ENCODE measurements at regions not wholly inside any gene's neighbourhood (a gene's known extent, or its start where the extent isn't known, plus 50 kb on each side); places are given as distances from the start of the nearest gene placed in this dataset.

DNA sequence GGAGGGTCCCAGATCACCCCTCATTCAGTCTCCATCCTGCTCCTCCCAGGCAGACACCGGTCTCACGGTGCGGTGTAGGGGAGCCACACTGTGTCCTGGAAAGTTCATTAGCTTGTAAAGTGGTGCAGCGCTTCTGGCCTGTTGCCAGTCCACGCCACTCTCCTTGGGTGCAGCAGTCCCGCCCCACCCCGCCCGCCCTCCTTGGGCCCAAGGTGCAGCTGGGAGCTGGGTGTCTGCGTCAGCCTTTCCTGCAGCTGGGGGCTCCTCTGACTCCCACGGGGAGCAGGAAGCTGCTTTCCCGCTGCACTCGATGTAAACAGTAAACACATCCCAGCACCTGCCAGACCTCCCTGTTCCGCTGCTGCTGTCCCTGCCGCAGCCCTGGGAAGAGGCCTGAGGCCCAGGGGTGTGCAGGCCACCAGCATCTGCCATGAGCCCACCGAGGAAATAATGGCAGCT lies 53.8 kb upstream of the ASB18 start:
- DNase-seq (ENCODE audit: low spot score): no peak

DNA sequence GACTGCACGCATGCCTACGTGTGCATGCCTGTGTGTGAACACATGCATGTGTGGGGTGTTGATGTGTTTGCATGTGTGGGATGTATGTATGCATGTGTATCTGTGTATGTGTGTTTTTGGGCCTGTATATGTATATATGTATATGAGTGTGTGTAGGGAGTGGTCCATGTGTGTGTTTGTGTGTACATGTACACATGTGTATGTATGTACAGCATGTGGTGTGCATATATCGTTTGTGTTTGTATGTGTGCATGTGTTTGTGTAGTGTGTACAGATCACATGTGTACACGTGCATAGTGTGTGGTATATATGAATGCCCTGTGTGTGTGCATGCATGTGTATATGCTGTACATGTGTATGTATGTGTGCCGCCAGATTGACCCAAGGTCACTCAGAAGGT lies 54.2 kb upstream of the ASB18 start:
- DNase-seq (ENCODE audit: low spot score): no peak

DNA sequence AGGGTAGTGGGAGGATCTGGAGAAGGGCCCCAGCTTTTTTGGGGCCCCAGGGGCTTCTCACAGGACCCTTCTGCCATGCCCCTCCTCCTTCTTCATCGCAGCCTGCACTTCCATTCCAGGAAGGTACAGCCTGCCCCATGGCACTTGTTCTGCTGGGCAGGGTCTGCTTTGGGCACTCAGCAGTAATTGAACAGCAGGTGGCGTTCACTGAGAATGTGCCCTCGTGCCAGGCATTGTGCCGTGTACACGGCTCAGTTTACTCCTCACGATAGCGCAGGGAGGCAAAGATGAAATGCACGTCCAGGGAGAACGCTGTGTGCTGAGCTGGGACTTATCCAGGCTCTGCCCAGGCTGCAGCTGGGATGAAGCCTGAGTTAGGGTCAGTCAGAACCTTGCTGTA lies 54.8 kb upstream of the ASB18 start:
- no peak for DNase-seq (ENCODE audit: low spot score)

DNA sequence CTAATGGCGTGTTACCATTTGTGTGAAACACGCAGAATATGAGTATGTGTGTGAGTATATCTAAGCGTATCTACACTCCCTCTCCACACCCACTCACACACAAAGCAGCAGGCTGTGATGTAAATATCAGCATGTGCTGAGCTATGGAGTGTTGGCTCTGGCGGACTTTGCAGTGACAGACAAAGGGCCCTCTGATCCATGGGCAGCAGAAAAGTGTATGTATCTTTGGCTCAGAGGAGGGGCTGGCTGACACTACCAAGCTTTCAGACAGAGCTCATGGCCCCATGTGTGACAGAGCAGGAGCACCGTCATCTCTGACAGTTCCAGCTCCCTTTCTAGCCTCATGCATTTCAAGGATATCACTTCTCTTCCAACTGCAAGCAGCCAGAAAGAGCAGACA lies 57.2 kb upstream of the ASB18 start:
- no peak for DNase-seq (ENCODE audit: low spot score)

DNA sequence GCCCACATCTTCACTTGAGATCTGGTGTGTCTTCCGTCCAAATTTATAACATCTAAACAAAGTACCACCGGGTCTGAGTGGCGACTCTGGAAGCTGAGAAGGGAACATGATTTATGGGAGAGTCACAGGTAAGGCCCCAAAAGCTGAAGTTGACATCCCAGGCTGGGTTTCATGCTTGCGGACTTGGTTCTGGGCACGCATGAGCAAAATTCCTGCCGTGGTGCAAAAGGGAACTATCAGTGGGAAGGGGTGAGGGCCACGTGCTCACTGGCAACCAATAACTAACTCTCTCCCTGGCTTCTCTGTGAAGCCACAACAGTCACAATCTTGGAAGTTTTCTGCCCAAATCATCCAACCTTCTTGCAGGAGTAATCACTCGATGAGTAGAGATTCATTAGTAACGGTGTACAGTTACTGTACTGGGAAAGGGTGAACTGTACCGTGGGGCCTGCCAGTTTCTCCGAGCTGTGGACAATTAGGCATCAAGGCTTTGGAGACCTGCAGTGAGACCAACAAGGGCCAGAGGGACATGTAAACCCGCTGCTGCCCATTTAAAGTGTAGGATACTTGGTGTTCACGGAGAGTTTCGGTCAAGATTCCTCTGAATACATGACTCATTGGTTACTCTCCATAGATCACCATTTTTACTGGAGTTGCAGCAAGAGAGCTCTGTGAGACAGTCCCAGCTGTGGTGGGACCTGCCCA lies 69.4 kb upstream of the ASB18 start:
- DNase-seq (ENCODE audit: low spot score): no peak

DNA sequence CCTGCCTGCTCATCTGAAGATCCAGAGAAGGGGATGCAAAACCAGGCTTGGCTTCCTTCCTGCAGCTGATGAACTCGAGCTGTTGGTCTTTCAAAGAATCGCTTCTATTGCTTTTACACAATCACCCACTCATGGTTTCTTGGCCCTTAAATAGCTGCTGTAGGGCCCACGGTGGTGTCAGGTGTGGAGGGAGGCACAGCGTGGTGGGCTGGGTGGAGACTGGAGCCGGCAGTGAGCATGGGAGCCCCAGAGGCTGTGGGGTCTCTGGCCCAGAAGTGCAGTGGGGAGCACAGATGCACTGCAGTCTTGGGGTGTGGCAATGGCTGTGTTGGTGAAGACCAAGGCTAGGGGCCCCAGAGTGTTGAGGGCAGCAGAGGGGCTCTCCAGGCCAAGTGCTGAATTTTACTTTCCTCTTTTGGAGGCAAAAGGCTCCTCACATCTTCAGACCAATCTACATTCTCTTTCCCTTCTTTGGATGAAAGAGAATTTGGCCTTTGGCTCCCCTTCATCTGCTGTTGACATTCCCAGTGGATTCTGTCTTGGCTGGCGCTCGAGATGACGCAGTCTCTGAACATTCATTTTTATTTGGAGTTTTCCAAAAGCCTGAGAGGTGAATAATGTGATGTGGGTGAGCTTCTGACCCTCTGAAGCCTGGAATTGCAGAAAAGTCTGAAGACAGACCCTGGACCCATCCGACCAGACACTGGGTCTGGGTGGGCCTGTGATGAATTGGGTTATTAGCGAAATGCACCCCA lies 70.1 kb upstream of the ASB18 start:
- no peak for DNase-seq (ENCODE audit: low spot score)

DNA sequence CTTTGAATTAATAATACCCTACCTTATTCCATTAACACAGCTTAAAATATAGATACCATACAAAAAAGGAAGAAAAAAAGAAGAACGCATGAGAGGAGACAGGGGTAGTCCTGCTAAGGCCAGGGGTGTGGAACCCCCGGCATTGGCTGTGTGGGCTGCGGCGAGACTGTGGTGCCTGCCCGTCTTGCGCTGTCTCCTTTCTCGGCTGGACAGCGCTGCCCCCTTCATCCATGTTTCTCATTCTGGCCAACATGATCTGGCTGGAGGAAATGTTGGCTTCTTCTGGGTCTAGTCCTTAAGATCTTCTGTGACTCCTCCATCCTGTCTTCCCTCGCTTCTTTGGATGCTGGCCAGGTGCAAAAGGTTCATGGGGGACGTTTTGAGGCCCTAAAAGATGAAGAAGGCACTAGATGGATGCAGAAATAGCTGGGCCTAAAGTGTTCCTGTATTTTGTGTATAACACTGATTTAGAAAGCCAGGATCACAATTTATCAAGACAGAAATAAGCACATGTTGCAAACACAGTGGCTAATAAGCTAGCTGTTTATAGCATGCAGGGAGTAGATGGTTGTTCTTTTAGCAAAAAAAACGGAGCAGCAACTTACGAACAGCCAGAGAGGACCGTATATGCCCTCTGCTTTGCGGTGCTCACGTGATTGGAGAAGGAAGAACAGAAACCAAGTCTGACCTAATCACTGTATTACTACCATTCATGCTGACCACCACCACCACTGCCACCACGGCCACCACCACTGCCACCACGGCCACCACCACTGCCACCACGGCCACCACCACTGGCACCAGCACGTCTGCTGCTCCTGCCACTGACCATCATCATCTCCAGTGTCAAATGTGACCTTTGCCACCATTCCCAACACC lies 71.7 kb upstream of the ASB18 start:
- no peak for DNase-seq (ENCODE audit: low spot score)

DNA sequence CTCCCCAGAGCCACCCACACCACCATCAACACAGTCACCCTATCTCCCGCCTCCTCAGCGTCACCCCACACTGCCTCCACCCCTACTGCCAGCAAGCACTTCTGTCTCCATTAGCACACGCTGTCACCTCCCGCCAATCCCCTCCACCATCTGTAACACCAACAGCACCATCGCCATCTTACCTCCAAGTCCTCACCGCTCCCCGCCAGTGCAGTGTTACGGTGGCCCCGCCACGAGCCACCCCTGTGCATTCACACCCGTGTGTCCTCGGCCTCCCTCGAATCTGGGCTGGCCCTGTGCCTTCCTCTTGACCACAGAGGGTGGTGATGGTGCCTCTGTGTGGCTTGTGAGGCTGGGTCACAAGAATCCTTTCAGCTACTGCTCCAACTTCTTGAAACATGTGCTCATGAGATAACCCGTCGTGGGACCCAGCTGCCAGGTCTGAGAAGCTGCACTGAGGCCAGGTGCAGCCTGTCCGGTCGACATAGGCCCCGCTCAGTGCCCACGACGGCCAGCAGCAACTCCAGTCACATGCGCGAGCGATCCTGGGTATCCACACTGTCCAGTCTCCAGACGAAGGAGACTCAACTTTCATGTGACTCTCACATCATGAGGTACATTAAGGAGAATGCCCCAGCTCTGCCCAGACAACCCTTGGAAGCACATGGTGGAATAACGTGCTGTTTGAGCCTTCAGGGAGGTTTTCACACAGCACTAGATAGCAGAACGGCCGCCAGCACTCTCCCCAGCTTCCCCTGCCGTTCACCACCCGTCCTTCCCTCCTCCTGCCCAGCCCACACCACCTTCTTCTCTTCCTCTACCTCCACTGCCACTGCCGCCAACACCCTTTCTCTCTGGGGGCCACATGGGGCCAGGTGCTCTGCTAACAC lies 72.6 kb upstream of the ASB18 start:
- DNase-seq (ENCODE audit: low spot score): no peak

DNA sequence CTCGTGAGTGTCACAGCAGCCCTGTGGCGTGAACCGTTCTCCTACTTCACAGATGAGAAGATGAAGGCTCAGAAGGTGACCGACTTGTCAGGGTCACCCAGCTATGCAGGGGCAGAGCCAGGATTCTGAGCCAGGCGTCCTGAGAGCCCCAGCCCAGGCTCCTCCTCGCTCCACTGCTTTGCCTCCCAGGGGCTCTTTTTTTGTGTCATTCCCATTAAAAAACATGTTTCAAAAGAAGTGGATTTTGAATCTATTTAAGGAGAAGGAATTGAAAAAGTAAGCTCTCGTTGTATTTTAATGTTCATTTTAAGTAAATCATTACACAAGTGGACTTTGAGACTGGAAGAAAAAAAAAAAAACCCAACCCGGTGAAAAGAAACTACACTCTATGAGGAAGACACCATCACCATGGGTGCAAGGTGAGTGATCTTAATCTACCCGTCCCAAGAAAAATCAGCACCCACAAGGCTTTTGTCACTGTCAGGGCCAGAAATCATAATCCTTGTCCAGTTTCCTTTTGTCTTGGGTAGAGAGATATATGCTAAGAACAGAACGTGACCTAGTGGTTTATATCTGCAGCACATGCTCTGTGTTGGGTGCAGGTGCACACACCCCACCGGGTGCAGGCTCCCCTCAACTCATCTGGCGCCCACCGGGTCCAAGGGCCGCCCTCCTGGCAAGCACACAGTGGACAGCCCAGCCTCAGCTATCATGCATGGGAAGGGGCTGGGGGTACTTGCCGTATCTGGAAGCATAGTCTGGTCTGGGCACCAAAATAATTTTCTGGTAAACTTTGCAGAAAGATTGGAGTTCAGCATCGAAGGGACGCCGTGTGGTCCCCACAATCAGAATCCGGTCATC lies 73.5 kb upstream of the ASB18 start:
- DNase-seq (ENCODE audit: low spot score): no peak

DNA sequence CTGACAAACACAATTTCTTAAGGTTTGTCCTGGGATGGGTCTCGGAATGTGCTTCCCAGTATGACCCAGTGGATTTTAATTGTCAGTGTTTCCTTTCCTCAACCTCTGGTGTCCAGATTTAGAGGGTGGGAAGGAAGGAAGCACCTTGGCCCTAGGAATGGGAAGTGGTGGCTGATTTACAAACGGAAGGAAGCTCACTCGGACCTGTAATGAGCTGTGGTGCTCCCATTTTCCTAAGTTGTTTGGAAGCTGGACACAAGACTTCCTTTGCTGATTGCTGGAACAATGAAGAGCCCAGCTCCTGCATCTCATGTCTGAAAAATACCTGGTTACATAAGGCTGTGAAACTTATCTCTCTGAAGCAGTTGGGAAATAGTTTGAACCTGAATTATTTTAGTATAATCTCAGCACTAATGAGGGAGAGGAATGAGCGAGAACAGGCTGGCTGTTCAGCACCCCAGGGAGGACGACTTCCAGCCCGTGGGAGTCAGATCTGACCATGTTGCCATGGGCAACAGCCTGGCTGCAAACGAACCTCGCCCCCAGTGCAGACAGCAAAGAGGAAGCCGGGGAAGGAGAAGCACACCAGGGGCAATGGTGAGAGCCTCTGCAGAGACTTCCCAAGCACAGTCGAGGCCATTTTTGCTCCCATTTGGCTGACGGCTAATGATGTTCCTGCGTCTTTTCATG lies 74.4 kb upstream of the ASB18 start:
- DNase-seq (ENCODE audit: low spot score): no peak

DNA sequence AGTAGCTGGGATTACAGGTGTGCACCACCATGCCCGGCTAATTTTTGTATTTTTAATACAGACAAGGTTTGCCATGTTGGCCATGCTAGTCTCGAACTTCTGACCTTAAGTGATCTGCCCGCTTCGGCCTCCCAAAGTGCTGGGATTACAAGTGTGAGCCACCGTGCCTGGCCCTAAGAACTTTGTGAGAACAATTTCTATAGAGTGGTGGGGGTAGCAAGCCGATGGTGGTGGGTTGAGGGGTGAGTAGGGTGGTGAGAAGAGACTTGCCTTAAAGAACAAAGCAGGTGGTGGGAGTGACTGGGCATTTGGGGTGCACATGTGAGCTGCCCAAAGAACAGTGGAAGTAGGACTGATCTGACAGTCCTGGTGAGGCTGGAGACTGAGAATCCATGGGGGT lies 76.0 kb upstream of the ASB18 start:
- DNase-seq (ENCODE audit: low spot score): no peak

DNA sequence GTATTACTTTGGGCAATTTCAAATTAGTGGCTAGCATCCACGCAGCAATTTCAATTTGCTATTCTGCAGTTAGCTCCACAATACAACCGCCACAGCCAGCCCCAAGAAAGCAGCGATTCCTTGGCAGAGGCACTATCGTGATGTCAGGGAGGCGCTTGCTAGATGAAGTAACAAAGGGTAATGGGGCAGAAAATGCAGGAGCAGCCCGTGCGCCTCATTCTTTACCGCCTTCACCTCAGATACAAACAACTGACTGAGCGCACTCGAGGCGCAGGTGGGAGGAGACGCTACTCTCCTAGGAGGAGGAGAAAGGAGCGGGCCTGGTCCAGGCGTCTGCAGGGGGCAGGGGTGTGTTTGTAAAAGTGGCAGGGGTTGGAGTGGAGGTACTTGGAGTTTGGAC lies 76.9 kb upstream of the ASB18 start:
- DNase-seq (ENCODE audit: low spot score): no peak

DNA sequence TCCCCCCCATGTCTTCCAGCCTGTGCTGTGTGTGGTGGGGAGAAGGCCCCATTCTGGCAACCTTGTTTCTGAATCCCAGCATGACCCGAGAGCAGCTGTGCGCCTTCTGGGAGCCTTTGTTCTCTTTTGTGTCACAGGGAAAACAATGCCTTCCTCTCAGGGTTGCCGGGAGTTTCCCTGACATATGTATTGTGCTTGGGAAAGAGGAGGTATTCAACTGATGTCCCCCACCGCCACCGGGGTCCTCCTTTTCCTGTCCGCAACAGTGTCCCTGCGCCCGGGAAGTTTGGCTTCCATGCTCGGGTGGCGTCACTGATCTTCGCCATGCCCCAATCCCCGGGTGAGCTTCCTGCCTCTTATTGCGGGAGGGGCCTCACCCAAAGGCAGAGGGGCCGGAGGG lies 77.5 kb upstream of the ASB18 start:
- no peak for DNase-seq (ENCODE audit: low spot score)

DNA sequence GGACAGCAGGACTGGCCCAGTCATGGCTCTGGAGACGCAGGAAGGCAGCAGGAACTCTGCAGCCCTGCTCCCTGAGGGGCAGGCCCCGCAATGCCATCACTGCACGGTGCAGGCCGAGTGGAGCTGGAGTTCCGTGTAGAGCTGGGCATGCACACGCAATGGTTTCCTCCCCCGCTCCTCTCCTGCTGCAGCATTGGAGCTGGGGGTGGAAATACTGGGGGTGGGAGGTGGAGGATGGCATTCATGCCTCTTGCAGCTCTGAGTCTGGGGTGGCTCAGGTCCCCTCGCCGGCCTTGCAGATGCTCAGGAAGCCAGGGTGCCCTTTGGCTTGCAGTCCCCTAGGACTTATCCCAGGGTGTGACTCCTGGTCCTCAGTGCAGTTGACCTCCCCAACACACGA lies 78.3 kb upstream of the ASB18 start:
- no peak for DNase-seq (ENCODE audit: low spot score)

DNA sequence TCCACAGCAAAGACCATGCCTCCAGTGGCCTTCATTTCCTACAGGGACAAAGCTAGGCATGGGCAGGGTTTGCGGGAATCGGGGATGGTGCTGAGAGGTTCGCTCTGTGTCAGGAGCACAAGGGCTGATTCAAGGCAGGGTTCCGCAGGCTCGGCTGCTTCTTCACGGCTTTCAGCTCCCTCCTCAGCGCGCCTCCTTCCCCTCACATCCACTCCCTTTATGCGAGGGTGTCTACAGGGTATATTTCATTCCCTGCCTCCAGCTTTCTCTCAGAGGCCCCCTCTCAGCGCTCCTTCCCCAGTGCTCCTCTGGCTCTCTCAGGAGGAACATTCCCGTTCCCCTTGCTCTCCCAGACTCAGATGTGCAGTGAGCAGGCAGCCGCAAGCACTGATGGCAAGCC lies 78.7 kb upstream of the ASB18 start:
- DNase-seq (ENCODE audit: low spot score): no peak

DNA sequence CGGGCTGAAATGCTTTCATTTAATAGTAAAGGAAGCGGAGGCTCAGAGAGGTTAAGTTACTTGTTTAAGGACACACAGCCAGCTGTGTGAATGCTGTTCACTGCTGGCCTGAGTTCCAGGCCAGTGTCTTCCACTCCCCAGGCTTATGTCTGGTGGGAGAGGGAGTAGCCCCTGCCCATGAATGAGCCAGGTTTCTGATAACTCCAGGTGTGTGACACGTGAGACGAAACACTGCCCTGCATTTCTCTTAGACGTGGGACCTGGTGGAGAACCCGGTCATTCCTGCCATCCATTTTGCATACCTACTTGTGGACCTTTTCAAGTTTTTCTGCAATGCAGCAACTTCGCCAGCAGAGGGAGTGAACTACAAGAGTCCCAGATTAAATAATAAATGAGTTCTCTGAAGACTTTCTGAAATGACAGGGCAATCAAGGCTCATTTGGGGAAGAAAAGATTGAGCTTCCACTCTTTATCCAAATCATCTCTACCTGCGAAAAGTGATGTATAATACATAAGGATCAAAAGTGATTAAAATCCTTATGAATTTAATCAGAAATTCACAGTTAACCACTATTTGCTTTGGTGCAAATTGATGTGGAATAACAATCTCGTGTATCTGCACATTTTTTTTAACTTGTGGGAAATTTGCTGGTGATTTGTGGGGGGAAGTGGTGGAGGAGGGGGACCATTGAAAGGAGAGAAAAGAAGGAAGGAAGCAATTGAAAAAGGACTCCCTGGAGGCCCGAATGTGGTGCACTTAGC lies 79.4 kb upstream of the ASB18 start:
- peak; percentile 77 for DNase-seq (ENCODE audit: low spot score)

DNA sequence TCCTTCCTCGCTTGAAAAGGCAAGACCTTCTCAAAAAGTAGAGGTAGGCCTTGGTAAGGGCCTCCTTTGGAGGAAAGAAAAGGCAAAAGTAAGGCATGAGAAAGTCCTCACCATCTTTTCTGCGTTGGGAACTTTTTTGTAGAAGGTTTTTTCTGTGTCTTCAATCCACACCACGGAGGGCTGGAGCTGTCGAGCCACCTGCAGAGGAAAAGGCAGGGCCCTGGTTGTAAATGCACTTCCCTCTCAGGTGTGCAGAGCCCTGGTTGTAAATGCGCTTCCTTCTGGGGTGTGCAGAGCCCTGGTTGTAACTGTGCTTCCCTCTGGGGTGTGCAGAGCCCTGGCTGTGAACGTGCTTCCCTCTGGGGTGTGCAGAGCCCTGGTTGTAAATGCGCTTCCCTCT lies 80.2 kb upstream of the ASB18 start:
- no peak for DNase-seq (ENCODE audit: low spot score)

DNA sequence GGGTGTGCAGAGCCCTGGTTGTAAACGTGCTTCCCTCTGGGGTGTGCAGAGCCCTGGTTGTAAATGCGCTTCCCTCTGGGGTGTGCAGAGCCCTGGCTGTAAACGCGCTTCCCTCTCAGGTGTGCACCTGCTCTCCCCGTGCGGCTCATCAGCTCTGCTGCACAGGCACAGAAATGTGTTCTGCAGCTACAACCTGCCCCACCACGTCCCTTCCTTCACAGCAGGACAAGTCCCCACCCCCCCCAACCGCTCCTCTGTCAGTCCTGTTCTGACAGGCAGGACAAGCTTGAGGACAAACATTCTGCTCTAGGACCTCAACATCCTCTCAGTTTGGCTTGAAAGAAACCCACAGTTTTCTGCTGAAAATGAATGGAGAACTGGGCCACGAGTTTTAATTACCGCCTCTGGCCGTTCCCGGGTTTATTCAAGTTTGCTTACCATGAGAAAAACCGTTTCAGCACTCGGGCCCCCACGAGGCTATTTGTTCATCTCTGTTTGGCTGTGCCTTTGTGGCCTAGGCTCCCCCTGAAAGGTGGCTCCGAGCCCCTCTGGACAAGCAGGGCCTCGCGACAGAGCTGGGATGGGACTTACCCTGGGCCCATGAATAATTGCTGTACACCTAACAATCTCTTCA lies 81.0 kb upstream of the ASB18 start:
- no peak for DNase-seq (ENCODE audit: low spot score)

DNA sequence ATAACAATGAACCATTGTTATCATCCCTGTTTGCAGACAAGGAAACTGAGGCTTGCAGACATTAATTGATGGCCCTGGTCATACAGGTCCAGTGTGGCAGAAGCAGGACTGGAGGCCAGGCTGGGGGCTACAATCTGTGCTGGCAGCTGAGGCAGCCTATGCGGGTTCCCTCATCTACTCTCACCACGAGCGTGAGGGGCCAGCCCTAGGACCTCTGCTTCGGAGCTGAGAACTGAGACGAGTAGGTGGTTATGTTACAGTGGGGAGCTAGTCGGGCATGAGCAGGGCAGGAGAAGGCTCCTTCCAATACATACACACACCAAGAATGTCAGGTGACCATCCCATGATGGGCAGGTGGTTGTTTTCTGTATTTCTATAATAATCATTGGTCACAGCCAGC lies 82.2 kb upstream of the ASB18 start:
- DNase-seq (ENCODE audit: low spot score): no peak
